HL-60 (cell line): ENCODE measurements at regions not wholly inside any gene's neighbourhood (a gene's known extent, or its start where the extent isn't known, plus 50 kb on each side); places are given as distances from the start of the nearest gene placed in this dataset.

Experiments
- CTCF ChIP-seq: IDR thresholded peaks from one replicate; pipeline ENCODE4 v1.5.1; 2011; ENCODE audit warnings: low read length, control low read depth, inconsistent platforms; ENCODE audit not compliant: insufficient read depth
- POLR2AphosphoS5 ChIP-seq: IDR thresholded peaks from 2 replicates; pipeline ENCODE4 v1.6.1; 2012; ENCODE audit warnings: low read depth

GRCh38 chr13:111051041-111051725, 63.9 kb upstream of the ARHGEF7 start:
- TF ChIP-seq CTCF, result no peak
- TF ChIP-seq POLR2AphosphoS5, result no peak
